ENCODE measurements at regions not wholly inside any gene's neighbourhood (a gene's known extent, or its start where the extent isn't known, plus 50 kb on each side); places are given as distances from the start of the nearest gene placed in this dataset.

- H3K79me2 ChIP-seq (ENCODE audit: low read depth), result no peaks in the 10 kb centered on the region
- POLR2A ChIA-PET (ENCODE audit: unreplicated experiment), result interaction anchor here (0.6 kb wide), 1 partner anchor 12 kb away, joined by 3 read pairs; no protein-coding TSS in a partner anchor
- H3K4me2 ChIP-seq, result no peak overlapping the region
- BruUV-seq (replicated peaks), result no TSS peak
- CTCF ChIA-PET, result interaction anchor here (0.6 kb wide), 1 partner anchor 191 kb away, joined by 3 read pairs; no protein-coding TSS in a partner anchor
- H3K9me3 ChIP-seq (ENCODE audit: insufficient read depth, low read depth), result no peaks in the 10 kb centered on the region
- H3K9me2 ChIP-seq (ENCODE audit: insufficient read depth), result no peaks in the 10 kb centered on the region
- H3F3A ChIP-seq (ENCODE audit: insufficient read depth, low read depth), result no peaks in the 10 kb centered on the region
- no peaks in the 10 kb centered on the region for H3K36me3 ChIP-seq (ENCODE audit: low read depth)
- DNase-seq, result no peak
- H3K4me3 ChIP-seq, result no peak overlapping the region
- intact Hi-C loops (cut with micrococcal nuclease; ENCODE audit: unreplicated experiment), result no loop called here
- no peak overlapping the region for H3K27ac ChIP-seq
- no peaks in the 10 kb centered on the region for H3K27me3 ChIP-seq (ENCODE audit: insufficient read depth, low read depth)
- TF ChIP-seq CTCF (conservative IDR thresholded peaks at IDR 0.05) (no peak), EZH2 (IDR thresholded peaks at IDR 0.05; ENCODE audit: low read depth) (no peak)
- no peaks in the 10 kb centered on the region for H4K20me1 ChIP-seq (ENCODE audit: insufficient read depth)
- no peaks in the 10 kb centered on the region for H3K4me1 ChIP-seq (replicated peaks; ENCODE audit: insufficient read depth)
- no peak overlapping the region for H2AFZ ChIP-seq
Observed at GRCh38 chr13:29994911-29995595, 144.6 kb upstream of the UBL3 start.

DNA sequence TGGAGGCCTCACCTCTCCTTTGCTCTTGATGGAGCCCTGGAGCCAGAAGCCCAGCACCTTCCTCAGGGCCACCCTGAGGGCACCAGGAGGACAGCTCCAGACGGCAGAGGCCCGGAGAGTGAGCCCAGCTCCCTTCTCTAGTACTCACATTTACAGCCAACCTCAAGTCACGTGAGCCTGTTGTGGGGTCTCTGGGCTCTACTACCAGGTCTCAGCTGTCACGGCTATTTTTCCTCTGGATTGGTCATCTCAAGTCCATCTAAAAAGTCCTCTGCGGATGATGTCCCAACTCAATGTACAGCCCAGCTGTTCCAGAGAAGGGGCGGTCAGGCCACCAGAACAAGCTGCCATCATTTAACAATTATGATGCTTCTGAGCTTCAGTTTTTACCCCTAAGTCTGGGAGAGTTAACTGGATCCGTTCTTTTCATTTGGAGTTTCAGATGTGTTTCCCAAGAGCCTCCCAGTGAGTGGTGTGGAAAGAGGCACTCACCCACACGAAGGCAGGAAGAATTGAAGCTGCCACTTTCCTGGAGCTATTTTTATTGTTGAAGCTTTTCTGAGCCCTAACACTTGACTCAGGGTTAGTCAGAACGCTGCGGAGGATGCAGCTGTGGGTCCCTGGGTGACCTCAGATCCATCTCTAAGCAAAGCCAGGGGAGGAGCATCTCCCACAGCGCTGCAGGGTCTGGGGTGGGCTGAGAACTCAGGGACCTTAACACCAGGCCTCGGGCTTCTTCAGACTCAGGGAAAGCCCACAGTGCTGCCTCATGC, 143.5 kb upstream of the UBL3 start:
- H2AFZ ChIP-seq, result no peak overlapping the region
- ChIA-PET POLR2A (ENCODE audit: unreplicated experiment) (interaction anchor here (0.8 kb wide), 1 partner anchor 626 kb away, joined by 9 read pairs; no protein-coding TSS in a partner anchor), CTCF (interaction anchor here (0.5 to 0.6 kb wide), 2 partner anchors 121 to 189 kb away, joined by 3 read pairs; no protein-coding TSS in a partner anchor)
- no peak overlapping the region for H3K4me2 ChIP-seq
- H3K4me1 ChIP-seq (replicated peaks; ENCODE audit: insufficient read depth), result no peaks in the 10 kb centered on the region
- no peak overlapping the region for H3K27ac ChIP-seq
- no peaks in the 10 kb centered on the region for H4K20me1 ChIP-seq (ENCODE audit: insufficient read depth)
- H3K9me2 ChIP-seq (ENCODE audit: insufficient read depth), result no peaks in the 10 kb centered on the region
- TF ChIP-seq EZH2 (IDR thresholded peaks at IDR 0.05; ENCODE audit: low read depth), result no peak
- TF ChIP-seq CTCF (conservative IDR thresholded peaks at IDR 0.05), result no peak
- H3K9me3 ChIP-seq (ENCODE audit: insufficient read depth, low read depth), result no peaks in the 10 kb centered on the region
- intact Hi-C loops (cut with micrococcal nuclease; ENCODE audit: unreplicated experiment), result no loop called here
- H3K79me2 ChIP-seq (ENCODE audit: low read depth), result no peaks in the 10 kb centered on the region
- no peak overlapping the region for H3K4me3 ChIP-seq
- no peaks in the 10 kb centered on the region for H3K36me3 ChIP-seq (ENCODE audit: low read depth)
- DNase-seq, result no peak
- no peaks in the 10 kb centered on the region for H3K27me3 ChIP-seq (ENCODE audit: insufficient read depth, low read depth)
- BruUV-seq (replicated peaks), result no TSS peak
- H3F3A ChIP-seq (ENCODE audit: insufficient read depth, low read depth), result no peaks in the 10 kb centered on the region

GRCh38 chr13:29993196-29993595, 142.8 kb upstream of the UBL3 start:
- intact Hi-C loops (cut with micrococcal nuclease; ENCODE audit: unreplicated experiment), result no loop called here
- Histone ChIP-seq H3K36me3 (ENCODE audit: low read depth) (no peaks in the 10 kb centered on the region), H3K79me2 (ENCODE audit: low read depth) (no peaks in the 10 kb centered on the region), H3K4me3 (no peak overlapping the region), H3K27me3 (ENCODE audit: insufficient read depth, low read depth) (no peaks in the 10 kb centered on the region), H3K4me1 (replicated peaks; ENCODE audit: insufficient read depth) (no peaks in the 10 kb centered on the region), H3K9me2 (ENCODE audit: insufficient read depth) (no peaks in the 10 kb centered on the region), H3F3A (ENCODE audit: insufficient read depth, low read depth) (no peaks in the 10 kb centered on the region), H4K20me1 (ENCODE audit: insufficient read depth) (no peaks in the 10 kb centered on the region), H3K9me3 (ENCODE audit: insufficient read depth, low read depth) (no peaks in the 10 kb centered on the region), H2AFZ (no peak overlapping the region), H3K27ac (no peak overlapping the region), H3K4me2 (no peak overlapping the region)
- no TSS peak for BruUV-seq (replicated peaks)
- CTCF ChIA-PET, result no interaction called here
- DNase-seq, result no peak
- POLR2A ChIA-PET (ENCODE audit: unreplicated experiment), result no interaction called here
- TF ChIP-seq CTCF (conservative IDR thresholded peaks at IDR 0.05) (no peak), EZH2 (IDR thresholded peaks at IDR 0.05; ENCODE audit: low read depth) (no peak)

All from PC-9 (cell line).